Esophagus squamous epithelium (tissue), 5 donors: ENCODE measurements at regions not wholly inside any gene's neighbourhood (a gene's known extent, or its start where the extent isn't known, plus 50 kb on each side); places are given as distances from the start of the nearest gene placed in this dataset.

Experiments
- DNase-seq: peaks from one replicate; lab custom pipeline; 2025; lab: John Stamatoyannopoulos, UW
- H3K27ac ChIP-seq, 4 donors: fragments of 200-600 bp; sonication (generic); one replicate each; pipeline ENCODE4 v1.5.1; 2016 to 2019; ENCODE audit warnings: mild to moderate bottlenecking in 1 of 4
- H3K27me3 ChIP-seq, 4 donors: fragments of 200-600 bp; sonication (generic); 1 replicate in 3 of 4; 2 replicates in 1 of 4; pipeline versions ENCODE4 v1.5.1 to v1.6.0; 2017 to 2021; ENCODE audit warnings: antibody characterized with exemption in 1 of 4
- H3K36me3 ChIP-seq, 3 donors: fragments of 200-600 bp; sonication (generic); one replicate each; pipeline ENCODE4 v1.5.1; 2016 to 2019
- H3K4me1 ChIP-seq, 3 donors: fragments of 200-600 bp; sonication (generic); one replicate each; pipeline ENCODE4 v1.5.1; 2017 to 2019
- H3K4me3 ChIP-seq, 4 donors: fragments of 200-600 bp; sonication (generic); 1 replicate in 3 of 4; 2 replicates in 1 of 4; pipeline ENCODE4 v1.5.1; 2016 to 2019; ENCODE audit warnings: mild to moderate bottlenecking in 2 of 4, moderate library complexity in 1 of 4
- H3K9me3 ChIP-seq, 3 donors: fragments of 200-600 bp; sonication (generic); one replicate each; pipeline ENCODE4 v1.5.1; 2016 to 2019
- CTCF ChIP-seq, 6 experiments: fragments of 450-650 bp in 4 of 6; fragments of 200-600 bp in 2 of 6; sonication (generic) in 2 of 6; IDR thresholded peaks; one replicate each; pipeline ENCODE4 v1.5.1; 2016 to 2019; ENCODE audit warnings: antibody characterized with exemption in 6 of 6, mild to moderate bottlenecking in 4 of 6, moderate library complexity in 4 of 6
- POLR2A ChIP-seq, 4 donors: fragments of 450-650 bp; IDR thresholded peaks; one replicate each; pipeline ENCODE4 v1.6.1; 2017; ENCODE audit warnings: antibody characterized with exemption in 4 of 4, mild to moderate bottlenecking in 4 of 4, moderate library complexity in 3 of 4
- WGBS, 2 donors: methylation state at CpG; one replicate each; pipeline ENCODE4 v1.1.5; 2018; 5-methylcytosine and 5-hydroxymethylcytosine counted together
- intact Hi-C: fragments of 100-400 bp; cut with DNase I; formaldehyde crosslinking; loops from one replicate; pipeline ENCODE4 v1.15.0; 2022
- donor health status: DM: yes; HTN: yes; CAD: no.

DNA sequence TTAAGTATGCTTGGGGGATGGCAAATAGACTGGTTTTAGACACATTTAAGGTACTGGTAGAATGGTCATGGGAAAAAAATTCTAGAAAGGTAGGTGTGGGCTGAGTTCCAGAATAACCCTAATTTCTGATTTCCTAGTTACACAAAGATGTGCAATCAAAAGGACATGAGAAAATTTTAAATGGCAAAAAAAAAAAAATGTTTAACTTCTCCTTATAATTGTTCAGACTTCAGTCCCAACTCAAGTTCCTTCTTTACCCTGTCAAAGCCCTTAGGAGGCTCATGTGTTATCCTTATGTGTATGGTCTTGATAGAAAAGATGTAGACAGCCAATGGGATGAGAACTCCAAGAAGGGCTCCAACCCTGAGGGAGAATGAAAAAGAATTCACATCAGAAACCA lies 153.3 kb upstream of the PLEKHG7 start:
- Histone ChIP-seq H3K9me3 (no peaks in the 10 kb centered on the region), H3K4me1 (peaks cover 15 to 33% (median 26%) of the 10 kb centered on the region in 3 donors), H3K27me3 (no peaks in the 10 kb centered on the region), H3K4me3 (no peak overlapping the region), H3K27ac (no peak overlapping the region), H3K36me3 (no peaks in the 10 kb centered on the region)
- TF ChIP-seq CTCF (IDR thresholded peaks at IDR 0.05): no peak
- no peak for TF ChIP-seq POLR2A (IDR thresholded peaks at IDR 0.05)
- intact Hi-C loops: no loop called here
- DNase-seq: no peak

DNA sequence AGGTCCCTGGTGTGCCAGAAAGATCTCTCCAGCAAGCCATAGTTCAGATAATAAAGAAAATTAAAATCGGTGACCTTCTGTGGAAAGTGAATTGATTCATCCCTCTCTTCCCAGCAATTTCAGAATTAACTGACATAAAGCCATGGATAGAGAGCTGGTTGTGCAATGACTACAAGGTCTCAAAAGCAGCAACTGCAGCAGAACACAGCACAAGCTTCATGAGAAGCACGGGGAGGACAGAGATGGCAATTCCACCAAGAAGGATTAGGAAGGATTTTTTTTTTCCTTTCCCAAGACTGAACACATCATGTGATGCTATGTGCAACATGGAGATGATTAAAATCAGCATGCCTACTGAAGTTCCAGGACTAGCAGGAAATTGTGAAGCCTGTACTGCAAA lies 154.9 kb upstream of the PLEKHG7 start:
- H3K4me1 ChIP-seq: peaks cover 21 to 33% (median 25%) of the 10 kb centered on the region in 3 donors

DNA sequence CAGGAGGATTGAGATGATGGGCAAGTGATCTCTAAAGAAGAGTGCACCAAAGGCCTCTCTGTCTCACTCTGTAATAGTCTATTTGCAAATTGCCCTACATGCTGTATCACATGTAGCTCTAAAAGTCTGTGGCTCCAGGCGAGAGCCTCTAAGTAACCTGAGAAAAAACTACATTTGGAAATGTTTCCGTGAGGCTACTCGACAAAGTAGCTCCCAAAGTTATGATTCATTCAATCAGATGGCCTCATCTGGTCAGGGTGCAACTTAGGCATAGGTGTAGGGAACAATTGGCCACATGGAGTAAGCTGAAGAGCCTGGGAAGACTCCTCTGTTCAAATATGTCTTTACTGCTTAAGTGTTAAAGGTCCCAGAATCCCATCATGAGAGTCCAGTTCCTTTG lies 155.4 kb upstream of the PLEKHG7 start:
- Histone ChIP-seq H3K9me3 (no peaks in the 10 kb centered on the region), H3K4me1 (peaks cover 20 to 33% (median 20%) of the 10 kb centered on the region in 3 donors), H3K27me3 (no peaks in the 10 kb centered on the region), H3K36me3 (no peaks in the 10 kb centered on the region), H3K27ac (no peak overlapping the region), H3K4me3 (no peak overlapping the region)
- TF ChIP-seq POLR2A (IDR thresholded peaks at IDR 0.05) (no peak), CTCF (IDR thresholded peaks at IDR 0.05) (no peak)
- WGBS, 2 donors: 93 to 100% methylated on average over 3 of the region's 3 CpGs
- intact Hi-C loops: no loop called here
- DNase-seq: no peak

More for the DNA sequence above, 154.9 kb upstream of the PLEKHG7 start:
- no peaks in the 10 kb centered on the region for H3K36me3 ChIP-seq
- no peaks in the 10 kb centered on the region for H3K9me3 ChIP-seq
- intact Hi-C loops: no loop called here
- TF ChIP-seq POLR2A (IDR thresholded peaks at IDR 0.05): no peak
- no peak for TF ChIP-seq CTCF (IDR thresholded peaks at IDR 0.05)
- H3K27me3 ChIP-seq: no peaks in the 10 kb centered on the region
- DNase-seq: no peak
- no peak overlapping the region for H3K4me3 ChIP-seq
- 78 to 89% methylated on average over 2 of the region's 2 CpGs for WGBS, 2 donors
- no peak overlapping the region for H3K27ac ChIP-seq

DNA sequence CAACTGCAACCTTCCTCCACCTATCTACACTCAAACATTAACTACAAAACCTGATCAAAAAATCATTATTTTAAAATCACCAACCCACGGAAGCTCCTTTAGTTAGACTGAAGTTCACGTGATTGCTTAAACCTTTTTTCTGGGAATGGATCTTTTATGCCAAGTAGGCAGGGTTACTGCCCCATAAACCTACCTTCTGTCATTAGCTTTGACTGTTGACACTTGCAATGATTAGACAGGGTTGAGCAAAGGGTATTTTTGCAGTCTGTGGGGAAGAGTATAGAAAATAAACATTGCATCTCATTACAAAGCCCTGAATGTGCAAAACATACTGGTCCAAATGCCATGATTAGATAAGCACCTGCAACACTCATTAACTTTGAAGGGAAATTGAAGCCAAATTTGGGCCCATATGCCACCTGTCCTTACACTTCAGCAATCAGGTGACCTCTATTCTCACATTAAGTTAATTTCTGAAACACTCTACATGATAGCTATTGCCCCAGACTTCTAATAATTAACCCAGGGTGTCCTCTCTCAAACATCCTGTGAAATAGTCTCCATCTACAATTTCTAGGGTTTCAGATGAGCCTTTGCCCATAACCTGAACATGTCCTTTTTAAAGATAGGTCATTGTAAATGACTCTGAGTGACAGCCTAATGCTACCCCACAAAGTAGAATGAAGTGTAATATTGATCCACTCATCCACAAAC lies 156.0 kb upstream of the PLEKHG7 start:
- DNase-seq: no peak
- no peak for TF ChIP-seq POLR2A (IDR thresholded peaks at IDR 0.05)
- no peak for TF ChIP-seq CTCF (IDR thresholded peaks at IDR 0.05)
- Histone ChIP-seq H3K36me3 (no peaks in the 10 kb centered on the region), H3K27me3 (no peaks in the 10 kb centered on the region), H3K9me3 (no peaks in the 10 kb centered on the region), H3K4me1 (peaks cover 14 to 27% (median 16%) of the 10 kb centered on the region in 3 donors), H3K4me3 (no peak overlapping the region), H3K27ac (no peak overlapping the region)
- intact Hi-C loops: no loop called here
- 80 to 86% methylated on average over 2 of the region's 2 CpGs for WGBS, 2 donors

DNA sequence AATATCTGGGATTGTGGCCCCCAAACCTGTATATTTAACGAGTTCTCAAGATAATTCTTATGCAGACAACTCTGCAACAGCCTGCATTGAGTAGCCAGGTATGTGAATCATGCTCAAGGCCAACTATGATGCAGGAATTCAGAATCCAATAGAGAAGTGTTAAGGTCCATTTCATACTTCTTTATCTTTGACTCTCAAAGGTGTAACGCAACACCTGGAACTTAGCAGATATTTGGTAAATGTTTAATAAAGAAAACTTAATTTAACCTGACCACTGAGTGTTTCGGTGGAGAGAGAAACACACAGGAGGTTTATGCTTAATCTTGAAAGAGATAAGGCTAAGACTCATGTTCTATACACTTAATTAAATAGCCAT lies 156.5 kb upstream of the PLEKHG7 start:
- DNase-seq: no peak
- Histone ChIP-seq H3K4me1 (peaks cover 13 to 23% (median 13%) of the 10 kb centered on the region in 3 donors), H3K27ac (no peak overlapping the region), H3K27me3 (no peaks in the 10 kb centered on the region), H3K36me3 (no peaks in the 10 kb centered on the region), H3K4me3 (no peak overlapping the region), H3K9me3 (no peaks in the 10 kb centered on the region)
- no peak for TF ChIP-seq CTCF (IDR thresholded peaks at IDR 0.05)
- TF ChIP-seq POLR2A (IDR thresholded peaks at IDR 0.05): no peak
- intact Hi-C loops: no loop called here
- WGBS, 2 donors: 86% methylated on average over 3 of the region's 3 CpGs
